ENCODE measurements at regions not wholly inside any gene's neighbourhood (a gene's known extent, or its start where the extent isn't known, plus 50 kb on each side); places are given as distances from the start of the nearest gene placed in this dataset.

DNA sequence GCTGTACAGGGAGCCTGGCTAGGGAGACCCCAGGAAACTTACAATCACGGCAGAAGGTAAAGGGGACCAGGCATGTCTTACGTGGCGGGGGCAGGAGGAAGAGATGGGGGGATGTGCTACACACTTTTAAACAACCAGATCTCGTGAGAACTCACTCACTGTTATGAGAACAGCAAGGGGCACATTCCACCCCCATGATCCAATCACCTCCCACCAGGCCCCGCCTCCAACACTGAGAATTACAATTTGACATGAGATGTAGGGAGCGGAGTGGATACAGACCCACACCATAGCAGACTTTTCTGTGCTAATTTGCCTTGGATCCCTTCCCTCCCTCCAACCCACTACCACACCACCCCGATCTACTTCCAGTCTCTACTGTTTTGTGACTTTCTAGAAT is 106.7 kb upstream of the PEG3 start:
- peaks cover 0 to 3% of the 10 kb centered on the region in 2 donors for H3K27me3 Mint-ChIP-seq
- Histone ChIP-seq H3K27ac (ENCODE audit: low read depth, low read length) (no peak overlapping the region), H3K4me3 (ENCODE audit: low read length in 2 of 2) (no peak overlapping the region), H3K4me1 (ENCODE audit: insufficient read depth, low read length) (no peaks in the 10 kb centered on the region), H3K27me3 (ENCODE audit: insufficient read depth, low read length) (no peaks in the 10 kb centered on the region), H3K9me3 (ENCODE audit: control insufficient read depth in 1 of 2, low read length in 2 of 2) (peaks cover 0 to 11% of the 10 kb centered on the region in 2 donors), H3K36me3 (ENCODE audit: insufficient read depth, low read length) (no peaks in the 10 kb centered on the region)
- H3K4me1 Mint-ChIP-seq, result no peaks in the 10 kb centered on the region
- POLR2A ChIA-PET (ENCODE audit: partially characterized antibody), result no interaction called here
- DNase-seq, result no peak
- peaks cover 0 to 1% of the 10 kb centered on the region in 2 donors for H3K36me3 Mint-ChIP-seq
- intact Hi-C loops (cut with micrococcal nuclease), result no loop called here
- peaks cover 3 to 64% (median 36%) of the 10 kb centered on the region in 8 donors for H3K9me3 Mint-ChIP-seq
- CTCF ChIA-PET (ENCODE audit: partially characterized antibody), result no interaction called here
- H3K4me3 Mint-ChIP-seq, result no peak overlapping the region
- H3K27ac Mint-ChIP-seq, result no peak overlapping the region

DNA sequence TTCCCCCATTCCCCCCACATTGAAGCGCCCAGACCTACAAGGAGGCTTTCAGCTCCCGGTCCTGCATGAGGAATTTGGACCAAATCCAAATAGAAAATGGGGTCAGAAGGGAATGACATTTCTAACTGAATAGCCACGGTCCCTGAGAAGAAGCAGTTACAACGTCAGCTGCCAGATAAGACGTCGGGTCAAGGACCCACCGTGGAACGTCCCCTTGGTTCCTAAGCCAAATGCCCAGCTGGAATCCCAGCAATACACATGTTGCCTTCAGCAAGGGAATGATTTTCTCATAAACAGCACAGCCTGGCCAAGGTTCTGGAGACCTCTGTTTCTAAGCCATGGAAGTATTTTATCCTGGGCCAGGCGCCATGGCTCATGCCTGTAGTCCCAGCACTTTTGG is 109.1 kb upstream of the PEG3 start:
- Histone ChIP-seq H3K9me3 (ENCODE audit: control insufficient read depth in 1 of 2, low read length in 2 of 2) (peaks cover 0 to 11% of the 10 kb centered on the region in 2 donors), H3K4me3 (ENCODE audit: low read length in 2 of 2) (no peak overlapping the region), H3K27ac (ENCODE audit: low read depth, low read length) (no peak overlapping the region), H3K4me1 (ENCODE audit: insufficient read depth, low read length) (no peaks in the 10 kb centered on the region), H3K36me3 (ENCODE audit: insufficient read depth, low read length) (no peaks in the 10 kb centered on the region), H3K27me3 (ENCODE audit: insufficient read depth, low read length) (no peaks in the 10 kb centered on the region)
- POLR2A ChIA-PET (ENCODE audit: partially characterized antibody), result no interaction called here
- Mint-ChIP-seq H3K4me1 (no peaks in the 10 kb centered on the region), H3K36me3 (peaks cover 0 to 1% of the 10 kb centered on the region in 2 donors), H3K4me3 (no peak overlapping the region), H3K9me3 (peaks cover 7 to 71% (median 41%) of the 10 kb centered on the region in 8 donors), H3K27ac (no peak overlapping the region), H3K27me3 (peaks cover 0 to 3% of the 10 kb centered on the region in 2 donors)
- intact Hi-C loops (cut with micrococcal nuclease), result no loop called here
- DNase-seq, result no peak
- CTCF ChIA-PET (ENCODE audit: partially characterized antibody), result no interaction called here

DNA sequence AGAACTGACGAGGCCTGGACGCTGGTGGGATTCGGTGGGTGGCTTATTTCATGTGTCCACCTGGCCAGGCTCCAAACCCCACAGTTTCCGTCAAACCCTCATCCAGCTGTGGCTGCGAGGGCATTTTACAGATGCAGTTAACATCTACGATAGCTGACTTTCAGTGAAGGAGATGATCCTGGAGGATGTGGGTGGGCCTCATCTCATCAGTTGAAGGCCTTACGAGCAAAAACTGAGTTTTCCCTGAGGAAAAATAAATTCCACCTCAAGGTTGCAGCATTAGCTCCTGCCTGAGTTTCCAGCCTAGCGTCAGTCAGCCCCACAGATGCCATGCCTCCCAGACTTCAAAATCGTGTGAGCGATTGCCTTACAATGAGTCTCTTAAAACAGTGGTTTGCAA is 111.1 kb upstream of the PEG3 start:
- POLR2A ChIA-PET (ENCODE audit: partially characterized antibody), result no interaction called here
- Mint-ChIP-seq H3K4me1 (no peaks in the 10 kb centered on the region), H3K4me3 (no peak overlapping the region), H3K27ac (no peak overlapping the region), H3K27me3 (no peaks in the 10 kb centered on the region), H3K36me3 (peaks cover 2 to 4% of the 10 kb centered on the region in 2 donors), H3K9me3 (peaks cover 4 to 70% (median 44%) of the 10 kb centered on the region in 8 donors)
- intact Hi-C loops (cut with micrococcal nuclease), result no loop called here
- H3K27me3 ChIP-seq (ENCODE audit: insufficient read depth, low read length), result no peaks in the 10 kb centered on the region
- no peaks in the 10 kb centered on the region for H3K36me3 ChIP-seq (ENCODE audit: insufficient read depth, low read length)
- DNase-seq, result no peak
- H3K9me3 ChIP-seq (ENCODE audit: control insufficient read depth in 1 of 2, low read length in 2 of 2), result peaks cover 0 to 11% of the 10 kb centered on the region in 2 donors
- H3K27ac ChIP-seq (ENCODE audit: low read depth, low read length), result no peak overlapping the region
- no peaks in the 10 kb centered on the region for H3K4me1 ChIP-seq (ENCODE audit: insufficient read depth, low read length)
- H3K4me3 ChIP-seq (ENCODE audit: low read length in 2 of 2), result no peak overlapping the region
- CTCF ChIA-PET (ENCODE audit: partially characterized antibody), result no interaction called here

DNA sequence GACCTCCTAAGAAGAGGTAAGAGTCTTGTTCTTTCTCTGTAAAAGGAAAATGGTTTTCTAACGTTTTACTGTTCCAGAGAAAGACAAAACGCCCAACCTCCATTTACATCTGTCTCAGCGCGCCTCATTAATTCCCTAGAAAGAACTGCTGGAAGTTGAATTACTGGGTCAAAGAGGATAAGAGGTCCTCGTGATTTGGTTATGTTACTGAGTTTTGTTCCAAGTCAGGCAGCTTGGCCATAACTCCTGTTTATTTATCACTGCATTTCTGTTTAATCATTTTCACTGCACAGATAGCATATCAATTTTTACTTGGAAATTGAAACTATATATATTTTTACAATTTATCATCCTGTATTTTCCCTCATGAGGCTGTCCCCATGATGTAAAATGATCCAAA is 112.9 kb upstream of the PEG3 start:
- no peak for DNase-seq
- Mint-ChIP-seq H3K27ac (no peak overlapping the region), H3K36me3 (peaks cover 2 to 4% of the 10 kb centered on the region in 2 donors), H3K4me3 (no peak overlapping the region), H3K9me3 (peaks cover 6 to 68% (median 50%) of the 10 kb centered on the region in 8 donors), H3K4me1 (no peaks in the 10 kb centered on the region), H3K27me3 (no peaks in the 10 kb centered on the region)
- H3K4me1 ChIP-seq (ENCODE audit: insufficient read depth, low read length), result no peaks in the 10 kb centered on the region
- ChIA-PET CTCF (ENCODE audit: partially characterized antibody) (no interaction called here), POLR2A (ENCODE audit: partially characterized antibody) (no interaction called here)
- no peak overlapping the region for H3K27ac ChIP-seq (ENCODE audit: low read depth, low read length)
- intact Hi-C loops (cut with micrococcal nuclease), result no loop called here
- H3K9me3 ChIP-seq (ENCODE audit: control insufficient read depth in 1 of 2, low read length in 2 of 2), result peaks cover 0 to 11% of the 10 kb centered on the region in 2 donors
- no peaks in the 10 kb centered on the region for H3K36me3 ChIP-seq (ENCODE audit: insufficient read depth, low read length)
- H3K4me3 ChIP-seq (ENCODE audit: low read length in 2 of 2), result no peak overlapping the region
- no peaks in the 10 kb centered on the region for H3K27me3 ChIP-seq (ENCODE audit: insufficient read depth, low read length)

DNA sequence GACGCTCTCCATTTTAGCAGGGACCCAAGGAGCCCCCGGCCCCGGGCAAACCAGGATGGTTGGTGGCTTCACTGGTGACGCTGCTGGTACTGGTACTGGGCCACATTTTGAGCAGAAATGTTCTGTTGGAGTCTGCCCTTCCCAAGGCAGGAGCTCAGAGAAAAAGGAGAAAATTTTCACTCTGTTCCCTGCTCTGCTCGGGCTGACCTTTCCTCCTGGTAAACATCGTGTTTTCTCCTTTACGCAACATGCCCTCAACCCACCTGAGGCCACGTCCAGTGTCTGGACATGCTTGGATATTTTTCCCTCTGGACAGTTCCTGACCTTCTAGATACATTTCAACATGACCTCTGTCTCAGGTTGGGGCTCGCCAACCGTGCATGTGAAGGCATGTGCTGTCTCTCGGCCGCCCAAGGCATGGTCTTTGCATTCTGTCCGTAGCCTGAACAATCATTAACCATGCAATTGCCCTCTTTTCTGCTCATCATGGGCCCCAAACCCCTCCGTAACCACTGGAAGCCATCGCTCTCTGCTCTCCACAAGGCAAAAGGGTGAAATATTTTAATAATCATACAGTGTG is 115.2 kb upstream of the PEG3 start:
- peaks cover 3 to 4% of the 10 kb centered on the region in 2 donors for H3K36me3 Mint-ChIP-seq
- no peak overlapping the region for H3K4me3 Mint-ChIP-seq
- Histone ChIP-seq H3K36me3 (ENCODE audit: insufficient read depth, low read length) (no peaks in the 10 kb centered on the region), H3K27ac (ENCODE audit: low read depth, low read length) (no peak overlapping the region), H3K4me3 (ENCODE audit: low read length in 2 of 2) (no peak overlapping the region), H3K9me3 (ENCODE audit: control insufficient read depth in 1 of 2, low read length in 2 of 2) (peaks cover 0 to 11% of the 10 kb centered on the region in 2 donors), H3K4me1 (ENCODE audit: insufficient read depth, low read length) (no peaks in the 10 kb centered on the region), H3K27me3 (ENCODE audit: insufficient read depth, low read length) (no peaks in the 10 kb centered on the region)
- no peaks in the 10 kb centered on the region for H3K4me1 Mint-ChIP-seq
- intact Hi-C loops (cut with micrococcal nuclease), result no loop called here
- peaks cover 8 to 63% (median 39%) of the 10 kb centered on the region in 8 donors for H3K9me3 Mint-ChIP-seq
- POLR2A ChIA-PET (ENCODE audit: partially characterized antibody), result no interaction called here
- no peak for DNase-seq
- no peak overlapping the region for H3K27ac Mint-ChIP-seq
- peaks cover 0 to 3% of the 10 kb centered on the region in 2 donors for H3K27me3 Mint-ChIP-seq
- CTCF ChIA-PET (ENCODE audit: partially characterized antibody), result no interaction called here

DNA sequence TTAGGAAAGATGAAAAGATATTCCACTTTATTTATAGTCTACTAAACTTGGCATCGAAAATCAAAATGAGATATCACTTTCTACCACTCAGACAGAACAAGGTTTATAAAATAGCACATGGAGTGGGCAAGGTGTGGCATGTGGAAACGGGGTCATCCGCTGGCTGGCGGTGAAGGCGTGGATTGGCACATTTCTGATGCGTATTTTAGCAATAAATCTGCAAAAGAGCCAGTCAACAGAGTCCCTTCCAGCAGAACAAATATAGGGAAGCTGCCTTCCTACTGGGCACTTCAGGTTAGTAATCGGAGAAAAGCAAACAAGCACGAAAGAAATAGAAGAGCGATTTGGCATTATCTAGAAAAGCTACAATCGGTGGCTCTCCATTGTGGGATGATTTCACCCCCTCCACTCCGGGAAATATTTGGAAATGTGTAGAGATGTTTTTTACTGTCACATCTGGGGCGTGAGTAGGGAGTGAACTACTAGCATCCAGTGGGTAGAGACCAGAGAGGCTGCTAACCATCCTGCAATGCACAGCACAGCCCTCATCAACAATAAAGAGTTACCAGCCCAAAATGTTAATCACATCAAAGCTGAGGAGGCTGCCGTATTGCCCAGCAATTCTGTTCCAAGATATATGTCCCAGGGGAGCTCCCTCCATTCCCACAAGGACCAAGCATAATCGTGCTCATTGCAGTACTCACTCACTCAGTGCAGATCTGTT is 116.1 kb upstream of the PEG3 start:
- Histone ChIP-seq H3K4me3 (ENCODE audit: low read length in 2 of 2) (no peak overlapping the region), H3K9me3 (ENCODE audit: control insufficient read depth in 1 of 2, low read length in 2 of 2) (peaks cover 0 to 3% of the 10 kb centered on the region in 2 donors), H3K27ac (ENCODE audit: low read depth, low read length) (no peak overlapping the region), H3K27me3 (ENCODE audit: insufficient read depth, low read length) (no peaks in the 10 kb centered on the region), H3K36me3 (ENCODE audit: insufficient read depth, low read length) (no peaks in the 10 kb centered on the region), H3K4me1 (ENCODE audit: insufficient read depth, low read length) (no peaks in the 10 kb centered on the region)
- H3K27ac Mint-ChIP-seq, result no peak overlapping the region
- H3K4me3 Mint-ChIP-seq, result no peak overlapping the region
- DNase-seq, result no peak
- ChIA-PET CTCF (ENCODE audit: partially characterized antibody) (no interaction called here), POLR2A (ENCODE audit: partially characterized antibody) (no interaction called here)
- H3K9me3 Mint-ChIP-seq, result peaks cover 8 to 55% (median 36%) of the 10 kb centered on the region in 8 donors
- intact Hi-C loops (cut with micrococcal nuclease), result no loop called here
- H3K4me1 Mint-ChIP-seq, result no peaks in the 10 kb centered on the region
- peaks cover 0 to 3% of the 10 kb centered on the region in 2 donors for H3K27me3 Mint-ChIP-seq
- peaks cover 3 to 4% of the 10 kb centered on the region in 2 donors for H3K36me3 Mint-ChIP-seq

DNA sequence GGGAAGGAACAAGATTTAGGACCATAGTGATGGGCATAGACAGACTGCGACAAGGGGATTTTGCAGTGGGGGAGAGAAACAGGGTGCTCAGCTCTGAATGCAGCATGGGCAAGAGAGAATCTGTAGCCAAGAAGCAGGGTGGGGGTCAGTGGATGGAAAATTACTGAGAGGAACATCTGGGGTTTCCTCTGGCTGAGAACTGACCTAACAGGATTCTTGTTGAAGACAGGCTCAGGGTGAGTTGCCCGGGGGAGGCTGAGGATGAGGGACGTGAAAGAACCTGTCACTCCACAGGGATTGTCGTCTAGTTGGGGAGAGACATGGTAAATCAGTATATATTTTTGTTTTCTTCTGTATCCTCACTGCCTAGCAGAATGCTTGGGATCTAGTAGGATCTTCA is 118.7 kb upstream of the PEG3 start:
- intact Hi-C loops (cut with micrococcal nuclease), result no loop called here
- H3K4me3 ChIP-seq (ENCODE audit: low read length in 2 of 2), result no peak overlapping the region
- Mint-ChIP-seq H3K9me3 (peaks cover 9 to 50% (median 40%) of the 10 kb centered on the region in 8 donors), H3K36me3 (peaks cover 3 to 4% of the 10 kb centered on the region in 2 donors), H3K4me3 (no peak overlapping the region), H3K4me1 (no peaks in the 10 kb centered on the region), H3K27ac (no peak overlapping the region), H3K27me3 (peaks cover 0 to 3% of the 10 kb centered on the region in 2 donors)
- no peaks in the 10 kb centered on the region for H3K36me3 ChIP-seq (ENCODE audit: insufficient read depth, low read length)
- H3K27ac ChIP-seq (ENCODE audit: low read depth, low read length), result no peak overlapping the region
- H3K27me3 ChIP-seq (ENCODE audit: insufficient read depth, low read length), result no peaks in the 10 kb centered on the region
- ChIA-PET POLR2A (ENCODE audit: partially characterized antibody) (no interaction called here), CTCF (ENCODE audit: partially characterized antibody) (no interaction called here)
- no peak for DNase-seq
- no peaks in the 10 kb centered on the region for H3K9me3 ChIP-seq (ENCODE audit: control insufficient read depth in 1 of 2, low read length in 2 of 2)
- H3K4me1 ChIP-seq (ENCODE audit: insufficient read depth, low read length), result no peaks in the 10 kb centered on the region

Measured in CD4-positive, alpha-beta memory T cell (primary cell).